Activated naive CD8-positive, alpha-beta T cell treated with anti-CD3 and anti-CD28 coated beads for 36 hours (primary cell): ENCODE measurements at regions not wholly inside any gene's neighbourhood (a gene's known extent, or its start where the extent isn't known, plus 50 kb on each side); places are given as distances from the start of the nearest gene placed in this dataset.

Experiments used
- DNase-seq: peaks from one replicate; pipeline ENCODE4 v3.0.0; 2021
- H3K27ac Mint-ChIP-seq: one replicate; pipeline ENCODE4 v1.8.0; 2022; ENCODE audit warnings: mild to moderate bottlenecking, moderate library complexity, mixed read lengths
- H3K27me3 Mint-ChIP-seq: one replicate; pipeline ENCODE4 v1.8.0; 2022; ENCODE audit warnings: mild to moderate bottlenecking, mixed read lengths
- H3K36me3 Mint-ChIP-seq: one replicate; pipeline ENCODE4 v1.8.0; 2021; ENCODE audit warnings: mild to moderate bottlenecking, mixed read lengths
- H3K4me1 Mint-ChIP-seq: one replicate; pipeline ENCODE4 v1.8.0; 2021; ENCODE audit warnings: mixed read lengths
- H3K4me3 Mint-ChIP-seq: one replicate; pipeline ENCODE4 v1.8.0; 2022; ENCODE audit warnings: mild to moderate bottlenecking, moderate library complexity, mixed read lengths
- H3K9me3 Mint-ChIP-seq: one replicate; pipeline ENCODE4 v1.8.0; 2022; ENCODE audit warnings: mixed read lengths

DNA sequence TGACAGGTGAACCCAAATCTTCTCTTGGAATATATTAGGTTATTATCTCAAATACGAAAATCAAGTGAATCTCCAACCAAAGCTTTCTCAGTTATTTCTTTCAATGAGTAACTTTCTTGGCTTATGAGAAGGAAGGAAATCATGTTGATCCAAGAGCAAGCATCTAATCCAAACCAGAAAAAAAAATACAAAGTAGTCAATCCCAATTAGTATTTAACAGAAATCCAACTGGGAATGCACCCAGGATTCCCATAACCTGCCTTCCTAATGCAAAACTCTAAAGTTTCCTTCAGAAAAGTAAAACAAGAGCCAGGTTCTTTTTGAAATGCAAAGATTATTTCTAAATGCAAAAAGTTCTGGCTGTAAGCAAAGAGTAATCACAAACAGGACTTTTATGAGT lies 289.3 kb downstream of the SHOX2 start:
- H3K9me3 Mint-ChIP-seq: peaks cover 2% of the 10 kb centered on the region
- no peak for DNase-seq
- H3K4me1 Mint-ChIP-seq: no peaks in the 10 kb centered on the region
- no peak overlapping the region for H3K4me3 Mint-ChIP-seq
- no peak overlapping the region for H3K27ac Mint-ChIP-seq
- no peaks in the 10 kb centered on the region for H3K36me3 Mint-ChIP-seq
- no peaks in the 10 kb centered on the region for H3K27me3 Mint-ChIP-seq

DNA sequence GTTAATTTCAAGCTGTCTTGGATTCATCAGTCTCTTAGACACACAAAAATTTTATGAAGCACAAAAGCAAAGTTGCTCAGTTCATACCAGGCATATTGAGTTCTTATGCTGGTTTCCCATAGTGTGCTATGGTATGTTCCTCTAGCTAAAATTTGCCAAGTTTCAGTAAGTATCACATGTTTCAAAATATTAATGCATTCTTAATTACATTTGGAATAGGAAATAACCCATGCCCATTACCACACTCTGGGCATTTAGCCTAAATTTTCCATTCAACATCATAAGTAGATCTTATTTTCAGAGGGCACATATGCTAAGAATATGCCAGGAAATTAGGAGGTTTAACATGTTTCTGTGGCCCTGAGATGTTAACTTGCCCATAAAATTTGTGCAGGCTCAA lies 289.9 kb downstream of the SHOX2 start:
- H3K36me3 Mint-ChIP-seq: no peaks in the 10 kb centered on the region
- no peaks in the 10 kb centered on the region for H3K27me3 Mint-ChIP-seq
- H3K4me3 Mint-ChIP-seq: no peak overlapping the region
- H3K27ac Mint-ChIP-seq: no peak overlapping the region
- no peak for DNase-seq
- no peaks in the 10 kb centered on the region for H3K4me1 Mint-ChIP-seq
- H3K9me3 Mint-ChIP-seq: peaks cover 2% of the 10 kb centered on the region

DNA sequence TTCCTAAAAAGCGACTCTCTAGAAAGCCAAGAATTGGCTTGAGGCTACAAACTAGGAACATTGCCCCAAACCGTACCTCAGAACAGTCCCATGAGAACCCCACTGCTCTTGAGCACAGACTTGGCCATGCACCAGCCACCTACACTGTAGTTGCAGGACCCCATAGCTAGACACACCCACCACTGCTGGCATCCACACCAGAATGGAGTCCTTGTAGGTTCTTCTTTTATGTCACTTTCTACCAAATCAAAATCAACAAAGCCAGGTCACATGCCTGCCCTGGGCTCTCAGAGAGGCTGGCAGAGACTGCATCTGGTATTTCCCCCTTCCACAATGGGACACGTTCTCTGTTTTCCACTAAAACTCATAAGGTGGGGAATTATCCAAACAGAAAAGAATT lies 290.5 kb downstream of the SHOX2 start:
- Mint-ChIP-seq H3K27ac (no peak overlapping the region), H3K4me3 (no peak overlapping the region), H3K9me3 (peaks cover 1% of the 10 kb centered on the region), H3K4me1 (no peaks in the 10 kb centered on the region), H3K27me3 (no peaks in the 10 kb centered on the region), H3K36me3 (no peaks in the 10 kb centered on the region)
- DNase-seq: no peak

DNA sequence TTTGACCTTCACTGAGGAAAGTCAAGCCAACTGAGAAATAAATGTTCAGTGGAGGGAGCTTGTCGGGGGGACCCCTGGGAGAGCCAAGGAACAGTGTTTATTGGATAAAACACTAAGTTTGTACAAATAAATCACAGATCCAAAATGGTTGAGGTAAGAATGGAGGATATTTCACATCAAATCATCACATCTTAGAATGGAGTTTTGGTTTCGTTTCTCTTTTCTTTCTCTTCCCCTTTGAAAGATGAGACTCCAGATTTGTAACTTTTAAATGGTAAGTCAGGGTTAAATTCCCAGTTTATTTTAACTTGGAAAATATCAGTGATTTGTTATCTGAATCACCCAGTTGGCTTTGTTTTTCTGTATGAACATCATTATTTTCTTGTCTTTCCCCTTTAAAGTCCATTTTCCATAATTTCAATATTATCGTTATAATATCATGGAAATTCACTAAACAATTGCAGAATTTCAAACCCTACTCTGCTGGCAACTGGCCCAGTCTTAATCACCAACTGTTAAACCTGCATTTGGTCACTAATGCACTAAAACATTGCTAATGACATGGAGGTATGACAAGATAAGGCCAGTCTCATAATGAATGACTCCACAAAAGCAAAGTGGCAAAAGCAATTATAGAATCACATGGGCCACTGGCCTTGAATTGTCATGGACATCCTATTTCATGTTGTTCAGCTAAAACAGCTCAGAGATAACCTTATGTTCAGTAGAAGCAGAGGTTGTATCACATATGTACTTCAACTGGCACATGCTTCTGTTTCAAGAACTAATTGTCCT lies 295.1 kb downstream of the SHOX2 start:
- no peaks in the 10 kb centered on the region for H3K36me3 Mint-ChIP-seq
- no peak overlapping the region for H3K4me3 Mint-ChIP-seq
- H3K27me3 Mint-ChIP-seq: no peaks in the 10 kb centered on the region
- H3K27ac Mint-ChIP-seq: no peak overlapping the region
- no peaks in the 10 kb centered on the region for H3K9me3 Mint-ChIP-seq
- no peak for DNase-seq
- H3K4me1 Mint-ChIP-seq: no peaks in the 10 kb centered on the region

DNA sequence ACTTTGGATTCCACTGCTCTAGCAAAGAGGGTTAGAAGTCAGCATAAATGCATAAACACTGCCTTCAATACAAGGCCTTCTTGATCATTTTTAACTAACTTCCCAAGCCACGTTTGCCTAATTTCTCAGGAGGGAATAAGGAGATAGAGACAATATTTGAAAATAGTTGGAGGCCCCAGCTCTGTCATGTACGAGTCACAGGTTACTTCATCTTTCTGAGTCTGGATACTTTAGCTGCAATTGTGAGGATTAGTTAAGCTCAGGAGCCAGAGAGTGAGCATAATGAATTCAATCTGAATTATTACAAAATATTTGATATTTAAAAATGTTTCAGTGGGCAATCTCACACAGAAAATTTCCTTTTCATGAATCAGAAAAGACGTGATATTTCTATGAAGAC lies 298.9 kb downstream of the SHOX2 start:
- no peak overlapping the region for H3K4me3 Mint-ChIP-seq
- H3K9me3 Mint-ChIP-seq: no peaks in the 10 kb centered on the region
- H3K27me3 Mint-ChIP-seq: no peaks in the 10 kb centered on the region
- H3K36me3 Mint-ChIP-seq: no peaks in the 10 kb centered on the region
- DNase-seq: no peak
- no peaks in the 10 kb centered on the region for H3K4me1 Mint-ChIP-seq
- no peak overlapping the region for H3K27ac Mint-ChIP-seq

DNA sequence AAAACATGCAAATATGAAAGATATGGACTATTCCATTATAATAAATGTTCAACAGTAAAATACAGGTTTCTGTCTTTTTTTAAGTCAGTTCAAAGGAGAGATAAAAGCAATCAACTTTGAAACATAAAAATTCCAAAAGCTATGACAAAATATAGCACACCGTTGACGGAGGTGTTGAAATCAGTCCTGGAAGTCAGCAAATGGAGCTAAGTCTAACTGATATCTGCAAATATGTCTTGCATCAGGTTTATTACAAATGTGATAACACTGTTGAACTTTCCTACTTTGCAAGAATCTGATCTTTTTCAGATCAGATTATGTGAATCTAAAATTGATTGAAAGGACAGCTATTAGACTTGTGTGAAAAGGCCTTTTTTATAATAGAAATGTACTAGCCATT lies 300.7 kb downstream of the SHOX2 start:
- H3K36me3 Mint-ChIP-seq: no peaks in the 10 kb centered on the region
- H3K27ac Mint-ChIP-seq: no peak overlapping the region
- H3K9me3 Mint-ChIP-seq: peaks cover 7% of the 10 kb centered on the region
- no peak overlapping the region for H3K4me3 Mint-ChIP-seq
- no peaks in the 10 kb centered on the region for H3K4me1 Mint-ChIP-seq
- no peak for DNase-seq
- H3K27me3 Mint-ChIP-seq: no peaks in the 10 kb centered on the region

DNA sequence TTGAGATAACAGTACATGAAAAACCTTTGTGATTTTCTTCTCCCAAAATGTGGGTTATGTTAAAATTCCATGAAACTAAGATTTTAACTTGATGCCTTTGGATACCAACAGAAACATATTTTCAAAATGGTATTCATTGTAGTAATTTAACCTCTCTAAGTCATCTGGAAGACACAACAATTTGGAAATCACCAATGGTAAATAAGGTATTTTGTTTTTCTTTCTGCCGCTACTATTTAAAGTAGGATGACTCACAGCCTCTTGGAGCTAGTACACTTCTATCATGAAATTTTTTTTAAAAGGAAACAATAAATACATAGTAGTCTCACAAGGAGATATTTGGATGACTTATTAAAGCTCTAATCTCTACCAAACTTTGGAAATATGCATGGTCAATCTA lies 291.6 kb upstream of the VEPH1 start:
- no peaks in the 10 kb centered on the region for H3K4me1 Mint-ChIP-seq
- H3K27me3 Mint-ChIP-seq: no peaks in the 10 kb centered on the region
- no peak overlapping the region for H3K27ac Mint-ChIP-seq

DNA sequence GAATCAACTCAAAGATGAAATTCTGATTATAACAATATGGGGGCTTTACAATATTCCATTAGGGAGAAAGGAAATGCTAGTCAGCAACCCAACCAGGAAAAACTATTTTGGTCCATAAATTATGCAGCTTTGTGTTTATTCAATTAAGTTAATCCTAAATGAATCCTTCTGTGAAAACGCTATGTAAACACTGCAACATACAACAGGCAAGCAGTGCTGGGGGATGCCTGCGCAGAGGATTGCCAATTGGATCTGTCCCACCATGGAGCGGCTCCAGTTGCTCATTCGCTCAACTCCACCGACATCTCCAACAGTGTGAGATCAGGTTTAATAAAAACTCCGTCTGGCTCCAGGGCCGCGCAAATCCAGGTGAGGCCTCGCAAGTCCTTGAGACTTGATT lies 290.5 kb upstream of the VEPH1 start:
- H3K4me3 Mint-ChIP-seq: no peak overlapping the region
- H3K27ac Mint-ChIP-seq: no peak overlapping the region
- no peak for DNase-seq
- H3K27me3 Mint-ChIP-seq: no peaks in the 10 kb centered on the region
- H3K36me3 Mint-ChIP-seq: no peaks in the 10 kb centered on the region
- H3K9me3 Mint-ChIP-seq: peaks cover 6% of the 10 kb centered on the region
- H3K4me1 Mint-ChIP-seq: no peaks in the 10 kb centered on the region

More for the DNA sequence above, 291.6 kb upstream of the VEPH1 start:
- H3K36me3 Mint-ChIP-seq: no peaks in the 10 kb centered on the region
- H3K4me3 Mint-ChIP-seq: no peak overlapping the region
- no peak for DNase-seq
- H3K9me3 Mint-ChIP-seq: peaks cover 7% of the 10 kb centered on the region

DNA sequence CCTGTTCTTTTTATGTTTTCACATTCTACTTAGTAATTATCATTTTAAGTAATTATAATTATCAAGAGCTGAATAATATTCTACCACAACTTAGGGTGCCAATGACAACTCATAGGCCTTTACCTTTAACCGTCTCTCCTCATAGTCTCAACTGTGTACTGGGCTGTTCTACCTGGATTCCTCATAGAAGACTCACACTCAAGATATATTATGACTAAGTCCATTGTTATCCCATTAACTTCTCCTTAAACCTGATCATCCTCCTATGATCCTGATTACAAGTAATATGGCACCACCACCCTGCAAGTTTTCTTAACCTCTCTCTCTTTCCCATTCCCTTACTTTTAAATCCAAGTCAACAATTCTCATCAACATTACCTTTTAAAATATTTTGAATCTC lies 285.9 kb upstream of the VEPH1 start:
- peaks cover 2% of the 10 kb centered on the region for H3K9me3 Mint-ChIP-seq
- DNase-seq: no peak

DNA sequence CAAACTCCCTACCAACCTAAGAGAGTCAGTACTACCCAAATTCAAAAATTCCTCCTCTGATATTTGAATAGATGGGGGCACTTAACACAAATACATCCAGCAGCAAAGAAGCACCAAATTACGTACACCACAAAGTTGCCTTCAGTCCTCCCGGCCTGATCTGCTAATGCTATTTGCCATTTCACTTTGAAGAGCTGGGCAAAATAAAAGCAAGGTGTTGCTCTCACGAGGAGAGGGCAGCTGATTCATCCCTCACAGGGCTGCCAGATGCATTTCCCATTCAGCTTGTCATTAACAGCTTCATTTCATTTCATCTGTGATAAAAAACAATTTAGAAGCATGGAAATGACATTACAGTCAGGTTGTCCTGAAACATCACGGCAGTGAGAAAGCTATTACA lies 283.4 kb upstream of the VEPH1 start:
- Mint-ChIP-seq H3K27me3 (no peaks in the 10 kb centered on the region), H3K36me3 (no peaks in the 10 kb centered on the region), H3K9me3 (peaks cover 3% of the 10 kb centered on the region), H3K4me3 (no peak overlapping the region), H3K4me1 (no peaks in the 10 kb centered on the region), H3K27ac (no peak overlapping the region)
- no peak for DNase-seq

More for the DNA sequence above, 285.9 kb upstream of the VEPH1 start:
- no peaks in the 10 kb centered on the region for H3K36me3 Mint-ChIP-seq
- H3K27ac Mint-ChIP-seq: no peak overlapping the region
- H3K27me3 Mint-ChIP-seq: no peaks in the 10 kb centered on the region
- no peaks in the 10 kb centered on the region for H3K4me1 Mint-ChIP-seq
- no peak overlapping the region for H3K4me3 Mint-ChIP-seq

DNA sequence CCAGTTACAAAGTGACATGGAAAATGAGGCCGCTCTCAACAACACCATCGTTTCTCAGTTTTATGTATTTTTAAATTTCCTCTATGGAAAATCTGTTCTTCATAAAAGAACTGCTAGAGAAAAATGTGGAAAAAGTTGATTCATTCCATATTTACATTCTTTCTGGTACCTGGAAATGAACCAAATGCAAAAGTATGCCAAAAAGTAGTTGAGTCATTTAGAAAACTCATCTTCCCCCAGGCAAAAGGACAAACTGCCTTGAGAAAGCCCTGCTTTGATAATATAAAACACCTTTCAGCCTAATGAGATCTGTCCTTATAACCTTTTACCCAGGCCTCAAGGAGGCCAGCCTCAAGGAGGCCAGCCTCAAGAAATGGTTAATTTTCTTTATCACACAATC lies 283.0 kb upstream of the VEPH1 start:
- DNase-seq: no peak
- Mint-ChIP-seq H3K9me3 (peaks cover 3% of the 10 kb centered on the region), H3K27ac (no peak overlapping the region), H3K27me3 (no peaks in the 10 kb centered on the region), H3K4me1 (no peaks in the 10 kb centered on the region), H3K36me3 (no peaks in the 10 kb centered on the region), H3K4me3 (no peak overlapping the region)

DNA sequence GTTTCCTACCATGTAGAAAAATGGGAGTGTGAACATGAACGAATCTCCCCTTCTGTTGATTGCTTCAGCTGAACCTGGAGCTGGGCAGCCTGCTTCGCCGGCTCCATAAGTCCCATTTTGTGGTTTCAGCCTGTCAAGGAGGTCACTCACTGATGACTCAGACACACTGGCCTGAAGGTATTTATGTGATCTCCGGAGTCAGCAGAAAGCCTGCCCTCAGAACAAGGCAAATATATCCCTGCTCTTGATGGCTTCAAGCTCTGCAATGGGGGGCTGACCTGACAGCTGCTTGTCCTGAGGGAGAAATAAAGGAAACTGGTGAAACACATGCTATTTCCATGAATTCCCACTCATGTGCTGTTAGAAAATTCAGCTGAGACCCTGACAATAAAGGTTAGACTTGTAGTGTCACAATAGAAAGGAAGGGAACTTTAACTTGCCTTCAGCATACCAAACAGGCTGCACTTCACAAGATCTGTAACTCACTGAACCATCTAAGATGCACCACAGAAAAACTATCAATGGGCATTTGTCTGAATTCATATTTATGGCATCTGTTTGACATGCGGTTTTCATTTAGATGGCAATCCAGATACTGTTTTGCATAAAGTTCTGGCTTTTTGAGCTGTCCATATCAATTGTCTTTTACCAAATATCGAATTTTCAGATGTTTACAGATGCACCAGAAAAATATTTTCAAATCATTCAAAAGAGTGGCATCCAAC lies 282.0 kb upstream of the VEPH1 start:
- Mint-ChIP-seq H3K36me3 (no peaks in the 10 kb centered on the region), H3K4me1 (no peaks in the 10 kb centered on the region), H3K27me3 (no peaks in the 10 kb centered on the region), H3K4me3 (no peak overlapping the region), H3K9me3 (peaks cover 3% of the 10 kb centered on the region), H3K27ac (no peak overlapping the region)
- DNase-seq: no peak

DNA sequence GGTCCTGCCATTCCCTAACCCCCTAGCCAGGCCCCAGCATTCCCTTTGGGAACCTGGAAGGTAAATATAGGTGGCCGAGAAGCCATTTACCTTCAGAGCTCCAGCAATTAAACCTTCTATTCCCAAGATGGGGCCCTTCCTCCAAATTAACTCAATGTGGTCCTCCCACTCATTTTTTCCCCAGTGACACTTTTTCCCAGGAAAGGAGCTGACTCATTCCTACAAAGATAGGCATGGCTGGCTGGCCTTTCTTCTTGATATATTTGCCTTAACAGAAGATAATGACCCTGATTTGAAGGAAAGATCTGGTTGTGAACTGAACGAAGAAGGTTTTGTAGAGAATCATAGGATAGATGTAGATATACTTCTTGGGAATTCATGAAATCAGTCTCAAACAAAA lies 279.0 kb upstream of the VEPH1 start:
- DNase-seq: no peak
- H3K9me3 Mint-ChIP-seq: peaks cover 2% of the 10 kb centered on the region
- no peaks in the 10 kb centered on the region for H3K36me3 Mint-ChIP-seq
- H3K4me1 Mint-ChIP-seq: no peaks in the 10 kb centered on the region
- H3K27ac Mint-ChIP-seq: no peak overlapping the region
- H3K4me3 Mint-ChIP-seq: no peak overlapping the region
- no peaks in the 10 kb centered on the region for H3K27me3 Mint-ChIP-seq

DNA sequence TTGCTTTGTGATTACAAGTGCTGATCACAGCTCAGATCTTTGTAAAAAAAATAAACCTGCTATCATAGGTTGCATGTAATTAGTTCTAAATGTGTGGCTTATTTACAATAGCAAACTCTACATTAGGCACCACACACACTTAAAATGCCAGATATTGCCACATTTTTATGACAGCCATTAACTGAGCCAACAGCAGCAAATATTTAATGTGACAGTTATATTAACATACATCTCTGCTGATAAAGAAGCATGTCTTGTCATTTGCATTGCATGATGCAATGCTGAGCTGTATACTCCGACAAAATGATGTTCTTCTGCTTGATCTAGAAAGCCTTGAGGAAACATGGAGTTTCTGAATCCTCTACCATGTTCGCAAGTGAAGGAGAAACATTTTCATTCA lies 273.6 kb upstream of the VEPH1 start:
- no peaks in the 10 kb centered on the region for H3K9me3 Mint-ChIP-seq
- no peaks in the 10 kb centered on the region for H3K4me1 Mint-ChIP-seq
- H3K27ac Mint-ChIP-seq: no peak overlapping the region
- H3K36me3 Mint-ChIP-seq: no peaks in the 10 kb centered on the region
- no peak overlapping the region for H3K4me3 Mint-ChIP-seq
- H3K27me3 Mint-ChIP-seq: no peaks in the 10 kb centered on the region
- DNase-seq: no peak

DNA sequence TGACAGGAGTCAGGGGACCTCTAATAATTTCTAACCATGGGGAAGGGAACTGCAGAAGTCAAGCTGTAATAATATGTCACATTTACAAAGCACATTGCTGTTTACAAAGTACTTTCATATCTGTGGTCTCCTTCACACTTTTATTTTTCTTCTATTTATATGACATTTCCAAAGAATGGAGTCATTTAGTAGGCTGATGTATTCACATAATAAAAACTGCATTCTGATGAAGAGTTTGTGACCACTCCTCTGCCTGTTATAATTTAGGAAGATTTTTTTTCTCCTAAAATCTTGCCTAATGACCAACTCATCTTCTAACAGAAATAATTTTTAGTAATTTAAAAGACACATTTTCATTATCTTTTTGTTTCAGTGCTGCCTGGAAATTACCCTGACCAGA lies 272.2 kb upstream of the VEPH1 start:
- H3K9me3 Mint-ChIP-seq: no peaks in the 10 kb centered on the region
- no peak overlapping the region for H3K27ac Mint-ChIP-seq
- no peaks in the 10 kb centered on the region for H3K4me1 Mint-ChIP-seq
- H3K27me3 Mint-ChIP-seq: no peaks in the 10 kb centered on the region
- no peak overlapping the region for H3K4me3 Mint-ChIP-seq
- no peak for DNase-seq
- H3K36me3 Mint-ChIP-seq: no peaks in the 10 kb centered on the region

DNA sequence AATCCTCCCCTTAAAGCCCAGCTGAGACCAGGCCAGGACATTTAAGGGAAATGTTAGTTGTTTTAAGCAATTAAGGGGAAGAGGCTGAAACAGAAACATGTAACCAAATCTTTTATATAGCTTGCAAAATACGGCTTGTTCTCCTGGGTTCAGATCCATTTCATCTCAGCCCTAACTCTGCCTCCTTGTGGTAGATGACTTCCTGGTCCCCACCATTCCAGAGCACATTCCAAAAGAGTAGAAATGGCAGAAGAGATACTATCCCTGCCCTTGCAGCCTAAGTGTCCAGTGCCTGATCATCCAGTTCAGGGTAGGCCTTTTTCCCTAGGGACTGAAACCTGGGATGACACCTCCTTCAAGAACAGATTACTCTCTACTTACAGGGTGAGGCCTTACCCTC lies 266.2 kb upstream of the VEPH1 start:
- no peaks in the 10 kb centered on the region for H3K4me1 Mint-ChIP-seq
- H3K9me3 Mint-ChIP-seq: peaks cover 2% of the 10 kb centered on the region
- H3K36me3 Mint-ChIP-seq: no peaks in the 10 kb centered on the region
- DNase-seq: no peak
- H3K27ac Mint-ChIP-seq: no peak overlapping the region
- H3K27me3 Mint-ChIP-seq: no peaks in the 10 kb centered on the region
- H3K4me3 Mint-ChIP-seq: no peak overlapping the region
